ENCODE measurements at regions not wholly inside any gene's neighbourhood (a gene's known extent, or its start where the extent isn't known, plus 50 kb on each side); places are given as distances from the start of the nearest gene placed in this dataset.

- TF ChIP-seq, protein P1, sequence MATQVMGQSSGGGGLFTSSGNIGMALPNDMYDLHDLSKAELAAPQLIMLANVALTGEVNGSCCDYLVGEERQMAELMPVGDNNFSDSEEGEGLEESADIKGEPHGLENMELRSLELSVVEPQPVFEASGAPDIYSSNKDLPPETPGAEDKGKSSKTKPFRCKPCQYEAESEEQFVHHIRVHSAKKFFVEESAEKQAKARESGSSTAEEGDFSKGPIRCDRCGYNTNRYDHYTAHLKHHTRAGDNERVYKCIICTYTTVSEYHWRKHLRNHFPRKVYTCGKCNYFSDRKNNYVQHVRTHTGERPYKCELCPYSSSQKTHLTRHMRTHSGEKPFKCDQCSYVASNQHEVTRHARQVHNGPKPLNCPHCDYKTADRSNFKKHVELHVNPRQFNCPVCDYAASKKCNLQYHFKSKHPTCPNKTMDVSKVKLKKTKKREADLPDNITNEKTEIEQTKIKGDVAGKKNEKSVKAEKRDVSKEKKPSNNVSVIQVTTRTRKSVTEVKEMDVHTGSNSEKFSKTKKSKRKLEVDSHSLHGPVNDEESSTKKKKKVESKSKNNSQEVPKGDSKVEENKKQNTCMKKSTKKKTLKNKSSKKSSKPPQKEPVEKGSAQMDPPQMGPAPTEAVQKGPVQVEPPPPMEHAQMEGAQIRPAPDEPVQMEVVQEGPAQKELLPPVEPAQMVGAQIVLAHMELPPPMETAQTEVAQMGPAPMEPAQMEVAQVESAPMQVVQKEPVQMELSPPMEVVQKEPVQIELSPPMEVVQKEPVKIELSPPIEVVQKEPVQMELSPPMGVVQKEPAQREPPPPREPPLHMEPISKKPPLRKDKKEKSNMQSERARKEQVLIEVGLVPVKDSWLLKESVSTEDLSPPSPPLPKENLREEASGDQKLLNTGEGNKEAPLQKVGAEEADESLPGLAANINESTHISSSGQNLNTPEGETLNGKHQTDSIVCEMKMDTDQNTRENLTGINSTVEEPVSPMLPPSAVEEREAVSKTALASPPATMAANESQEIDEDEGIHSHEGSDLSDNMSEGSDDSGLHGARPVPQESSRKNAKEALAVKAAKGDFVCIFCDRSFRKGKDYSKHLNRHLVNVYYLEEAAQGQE (IDR thresholded peaks at IDR 0.05; ENCODE audit: low read depth) = no peak
- no peak for TF ChIP-seq CEBPB (IDR thresholded peaks at IDR 0.05; ENCODE audit: low read depth)
- TF ChIP-seq ATF3 (IDR thresholded peaks at IDR 0.05) = no peak
- TF ChIP-seq POLR2A (IDR thresholded peaks at IDR 0.05; ENCODE audit: borderline replicate concordance, extremely low read depth, insufficient read depth, insufficient read length) = no peak
- no peak for TF ChIP-seq CTCF (IDR thresholded peaks at IDR 0.05 in 2 of 3, conservative IDR thresholded peaks at IDR 0.05 in 1 of 3; ENCODE audit: borderline replicate concordance in 1 of 3, insufficient read depth in 1 of 3, low read depth in 2 of 3, low read length in 2 of 3)
- TF ChIP-seq CBX3 (IDR thresholded peaks at IDR 0.05; ENCODE audit: low read depth) = no peak
- TF ChIP-seq EZH2phosphoT487 (IDR thresholded peaks at IDR 0.05; ENCODE audit: borderline replicate concordance) = no peak
Observed at GRCh38 chr14:101241147-101241546, 320.1 kb upstream of the DIO3 start.
